Calu3 (cell line): ENCODE measurements at regions not wholly inside any gene's neighbourhood (a gene's known extent, or its start where the extent isn't known, plus 50 kb on each side); places are given as distances from the start of the nearest gene placed in this dataset.
"Not testable (repeated sequence)": the region's sequence is repeated elsewhere in the genome, so short reads cannot be mapped to it uniquely, and the experiment has no call there.

Experiments
- BruUV-seq: library from RNA; stranded (reverse); fragments of 400-500 nt; replicated peaks from 2 replicates; lab custom pipeline; 2021; lab: Mats Ljungman, UMichigan
- CTCF ChIA-PET: fragments of 300-600 bp; sonication (Branson Sonifier 250); formaldehyde crosslinking; loops from one replicate; lab custom pipeline; 2022; ENCODE audit warnings: antibody characterized with exemption; lab: Charles Lee
- DNase-seq: peaks from one replicate; pipeline ENCODE4 v3.0.0; 2022
- H3K27ac Mint-ChIP-seq: one replicate; pipeline ENCODE4 v1.8.0; 2022; ENCODE audit warnings: mixed read lengths; ENCODE audit not compliant: unreplicated experiment
- H3K27me3 Mint-ChIP-seq: one replicate; pipeline ENCODE4 v1.8.0; 2022; ENCODE audit warnings: mixed read lengths; ENCODE audit not compliant: unreplicated experiment
- H3K36me3 Mint-ChIP-seq: one replicate; pipeline ENCODE4 v1.8.0; 2022; ENCODE audit warnings: mild to moderate bottlenecking, moderate library complexity, mixed read lengths; ENCODE audit not compliant: insufficient read depth, unreplicated experiment
- H3K4me1 Mint-ChIP-seq: one replicate; pipeline ENCODE4 v1.8.0; 2022; ENCODE audit warnings: mild to moderate bottlenecking, low read depth, mixed read lengths; ENCODE audit not compliant: unreplicated experiment
- H3K4me3 Mint-ChIP-seq: one replicate; pipeline ENCODE4 v1.8.0; 2022; ENCODE audit warnings: mild to moderate bottlenecking, low read depth, moderate library complexity, mixed read lengths; ENCODE audit not compliant: unreplicated experiment
- H3K9me3 Mint-ChIP-seq: one replicate; pipeline ENCODE4 v1.8.0; 2022; ENCODE audit warnings: low read depth, mixed read lengths; ENCODE audit not compliant: unreplicated experiment
- intact Hi-C: fragments of 100-400 bp; cut with micrococcal nuclease; formaldehyde crosslinking; loops from one replicate; pipeline ENCODE4 v1.10.0; 2022; ENCODE audit not compliant: unreplicated experiment
- TF ChIP-seq, protein P1 (sequence below): fragments of 200-600 bp; IDR thresholded peaks from one replicate; pipeline ENCODE4 v1.8.0; 2022; ENCODE audit warnings: antibody characterized with exemption; ENCODE audit not compliant: unreplicated experiment

- DNase-seq, result no peak
- Mint-ChIP-seq H3K36me3 (no peaks in the 10 kb centered on the region), H3K4me1 (no peaks in the 10 kb centered on the region), H3K27ac (no peak overlapping the region), H3K9me3 (no peaks in the 10 kb centered on the region), H3K4me3 (no peak overlapping the region), H3K27me3 (peaks cover 86% of the 10 kb centered on the region)
- BruUV-seq, result no TSS peak
- CTCF ChIA-PET, result interaction anchor here (0.6 kb wide), 1 partner anchor 440 kb away, joined by 7 read pairs; no protein-coding TSS in a partner anchor
- intact Hi-C loops, result no loop called here
- TF ChIP-seq, protein P1, sequence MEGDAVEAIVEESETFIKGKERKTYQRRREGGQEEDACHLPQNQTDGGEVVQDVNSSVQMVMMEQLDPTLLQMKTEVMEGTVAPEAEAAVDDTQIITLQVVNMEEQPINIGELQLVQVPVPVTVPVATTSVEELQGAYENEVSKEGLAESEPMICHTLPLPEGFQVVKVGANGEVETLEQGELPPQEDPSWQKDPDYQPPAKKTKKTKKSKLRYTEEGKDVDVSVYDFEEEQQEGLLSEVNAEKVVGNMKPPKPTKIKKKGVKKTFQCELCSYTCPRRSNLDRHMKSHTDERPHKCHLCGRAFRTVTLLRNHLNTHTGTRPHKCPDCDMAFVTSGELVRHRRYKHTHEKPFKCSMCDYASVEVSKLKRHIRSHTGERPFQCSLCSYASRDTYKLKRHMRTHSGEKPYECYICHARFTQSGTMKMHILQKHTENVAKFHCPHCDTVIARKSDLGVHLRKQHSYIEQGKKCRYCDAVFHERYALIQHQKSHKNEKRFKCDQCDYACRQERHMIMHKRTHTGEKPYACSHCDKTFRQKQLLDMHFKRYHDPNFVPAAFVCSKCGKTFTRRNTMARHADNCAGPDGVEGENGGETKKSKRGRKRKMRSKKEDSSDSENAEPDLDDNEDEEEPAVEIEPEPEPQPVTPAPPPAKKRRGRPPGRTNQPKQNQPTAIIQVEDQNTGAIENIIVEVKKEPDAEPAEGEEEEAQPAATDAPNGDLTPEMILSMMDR, result no peak
Measured at GRCh38 chr12:124222368-124223245, 72.3 kb upstream of the RFLNA start.

GRCh38 chr12:124223733-124224138 is 71.2 kb upstream of the RFLNA start:
- H3K9me3 Mint-ChIP-seq, DNase-seq, H3K27ac Mint-ChIP-seq, BruUV-seq, H3K36me3 Mint-ChIP-seq, H3K4me1 Mint-ChIP-seq, intact Hi-C loops, H3K4me3 Mint-ChIP-seq: not testable (repeated sequence)
- peaks cover 93% of the 10 kb centered on the region for H3K27me3 Mint-ChIP-seq
- CTCF ChIA-PET, result interaction anchor here (0.6 kb wide), 1 partner anchor 172 kb away, joined by 4 read pairs; no protein-coding TSS in a partner anchor

- peaks cover 93% of the 10 kb centered on the region for H3K27me3 Mint-ChIP-seq
- intact Hi-C loops, result no loop called here
- CTCF ChIA-PET, result no interaction called here
Measured at GRCh38 chr12:124224535-124225110, 70.3 kb upstream of the RFLNA start.

DNA sequence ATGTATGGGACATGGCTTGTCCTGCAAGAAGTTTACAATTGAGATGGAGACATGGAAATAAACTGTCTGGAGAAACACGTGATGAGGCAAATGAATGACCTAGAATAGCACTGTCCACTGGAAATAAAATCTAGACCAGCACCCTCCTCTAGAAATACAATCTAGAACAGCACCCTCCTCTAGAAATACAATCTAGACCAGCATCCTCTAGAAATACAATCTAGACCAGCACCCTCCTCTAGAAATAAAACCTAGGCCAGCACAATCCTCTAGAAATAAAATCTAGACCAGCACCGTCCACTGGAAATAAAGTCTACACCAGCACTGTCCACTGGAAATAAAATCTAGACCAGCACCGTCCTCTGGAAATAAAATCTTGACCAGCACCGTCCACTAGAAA is 69.2 kb upstream of the RFLNA start:
- DNase-seq, result no peak
- peaks cover 4% of the 10 kb centered on the region for H3K9me3 Mint-ChIP-seq
- intact Hi-C loops, result no loop called here
- CTCF ChIA-PET, result no interaction called here
- no peaks in the 10 kb centered on the region for H3K36me3 Mint-ChIP-seq
- TF ChIP-seq, protein P1, result no peak
- no TSS peak for BruUV-seq
- H3K27me3 Mint-ChIP-seq, result peaks cover 99% of the 10 kb centered on the region
- H3K4me3 Mint-ChIP-seq, result no peak overlapping the region
- no peak overlapping the region for H3K27ac Mint-ChIP-seq
- no peaks in the 10 kb centered on the region for H3K4me1 Mint-ChIP-seq

More at GRCh38 chr12:124224535-124225110, 70.3 kb upstream of the RFLNA start:
- no peak overlapping the region for H3K4me3 Mint-ChIP-seq
- no peaks in the 10 kb centered on the region for H3K9me3 Mint-ChIP-seq
- no peak for DNase-seq
- H3K27ac Mint-ChIP-seq, result no peak overlapping the region
- H3K4me1 Mint-ChIP-seq, result no peaks in the 10 kb centered on the region
- TF ChIP-seq, protein P1, result no peak
- no TSS peak for BruUV-seq
- no peaks in the 10 kb centered on the region for H3K36me3 Mint-ChIP-seq
